SK-N-SH (cell line): ENCODE measurements at regions not wholly inside any gene's neighbourhood (a gene's known extent, or its start where the extent isn't known, plus 50 kb on each side); places are given as distances from the start of the nearest gene placed in this dataset.

ENCODE experiments used
- CTCF ChIA-PET: fragments of 300-600, 350-600 bp; formaldehyde crosslinking; extraction: SDS; loops from one replicate; lab custom pipeline; 2021; lab: Yijun Ruan, JAX
- POLR2A ChIA-PET: fragments of 350-600 bp; sonication (Branson Sonifier 250); formaldehyde crosslinking; extraction: SDS; loops from one replicate; lab custom pipeline; 2020; ENCODE audit warnings: antibody characterized with exemption, inconsistent platforms; lab: Yijun Ruan, JAX
- DNase-seq: peaks from one replicate; pipeline ENCODE4 v3.0.0; 2012
- H2AFZ ChIP-seq: fragments of 200-600 bp; sonication (generic); 2 replicates; pipeline ENCODE4 v1.8.1; 2016; ENCODE audit warnings: antibody characterized with exemption, mild to moderate bottlenecking, low read depth
- H3F3A ChIP-seq: fragments of 200-600 bp; sonication (generic); replicated peaks from 2 replicates; pipeline ENCODE3; 2016; ENCODE audit warnings: antibody characterized with exemption, mild to moderate bottlenecking; ENCODE audit not compliant: insufficient read depth
- H3K27ac ChIP-seq, 2 experiments: fragments of 200-500 bp in 1 of 2; fragments of 200-600 bp in 1 of 2; sonication (Bioruptor generic) in 1 of 2; sonication (generic), shearing (Covaris generic) in 1 of 2; 2 replicates each; pipeline versions ENCODE4 v1.5.1 to v1.6.1; 2014 to 2016; ENCODE audit warnings: low read depth in 2 of 2, inconsistent platforms in 1 of 2, low read length in 1 of 2, mild to moderate bottlenecking in 1 of 2, mixed read lengths in 1 of 2
- H3K27me3 ChIP-seq: fragments of 200-600 bp; sonication (generic), shearing (Covaris generic); 2 replicates; pipeline ENCODE4 v1.6.1; 2016; ENCODE audit warnings: mixed run types; ENCODE audit not compliant: insufficient read depth
- H3K36me3 ChIP-seq, 2 experiments: fragments of 200-500 bp in 1 of 2; fragments of 200-600 bp in 1 of 2; sonication (Bioruptor generic) in 1 of 2; sonication (generic) in 1 of 2; replicated peaks in 1 of 2; 2 replicates each; pipeline versions ENCODE3 to v1.5.1; 2014 to 2016; ENCODE audit warnings: low read length in 1 of 2, mild to moderate bottlenecking in 1 of 2; ENCODE audit not compliant: insufficient read depth in 2 of 2, control insufficient read depth in 1 of 2
- H3K4me1 ChIP-seq, 2 experiments: fragments of 200-500 bp in 1 of 2; fragments of 200-600 bp in 1 of 2; sonication (Bioruptor generic) in 1 of 2; sonication (generic), shearing (Covaris generic) in 1 of 2; 2 replicates each; pipeline versions ENCODE4 v1.5.1 to v1.6.1; 2014 to 2016; ENCODE audit warnings: low read depth in 1 of 2, low read length in 1 of 2, mixed run types in 1 of 2; ENCODE audit not compliant: insufficient read depth in 2 of 2, control insufficient read depth in 1 of 2
- H3K4me2 ChIP-seq: fragments of 200-600 bp; sonication (generic), shearing (Covaris generic); 2 replicates; pipeline ENCODE4 v1.6.1; 2017; ENCODE audit warnings: mixed run types
- H3K4me3 ChIP-seq, 2 experiments: fragments of 200-500 bp in 1 of 2; fragments of 200-600 bp in 1 of 2; sonication (Bioruptor generic) in 1 of 2; sonication (generic), shearing (Covaris generic) in 1 of 2; 2 replicates each; pipeline versions ENCODE4 v1.5.1 to v1.8.1; 2014 to 2016; ENCODE audit warnings: low read depth in 2 of 2, inconsistent platforms in 1 of 2, low read length in 1 of 2, mild to moderate bottlenecking in 1 of 2, mixed read lengths in 1 of 2, moderate library complexity in 1 of 2
- H3K79me2 ChIP-seq: fragments of 200-600 bp; sonication (generic); 2 replicates; pipeline ENCODE4 v1.8.1; 2017; ENCODE audit warnings: mild to moderate bottlenecking; ENCODE audit not compliant: insufficient read depth
- H3K9ac ChIP-seq: fragments of 200-600 bp; sonication (generic); 2 replicates; pipeline ENCODE4 v1.6.1; 2017; ENCODE audit warnings: mixed run types
- H3K9me2 ChIP-seq: fragments of 200-600 bp; sonication (generic); 2 replicates; pipeline ENCODE4 v1.6.1; 2017; ENCODE audit warnings: mixed run types
- H3K9me3 ChIP-seq: fragments of 200-600 bp; sonication (generic); 2 replicates; pipeline ENCODE4 v1.6.1; 2017; ENCODE audit warnings: mixed run types, mild to moderate bottlenecking, moderate library complexity
- H4K20me1 ChIP-seq: fragments of 200-600 bp; sonication (generic); 2 replicates; pipeline ENCODE4 v1.6.1; 2017; ENCODE audit warnings: mild to moderate bottlenecking, mixed run types; ENCODE audit not compliant: insufficient read depth
- EP300 ChIP-seq, 2 experiments: IDR thresholded peaks; 2 replicates each; pipeline versions ENCODE4 v1.4.0 to v1.6.1; 2012; ENCODE audit warnings: borderline replicate concordance in 1 of 2, low read depth in 1 of 2, low read length in 1 of 2
- EZH2phosphoT487 ChIP-seq: fragments of 200-600 bp; sonication (generic); IDR thresholded peaks from 2 replicates; pipeline ENCODE4 v1.6.1; 2017; ENCODE audit warnings: low read depth, mixed run types, mild to moderate bottlenecking, antibody characterized with exemption, moderate library complexity, borderline replicate concordance
- FOSL2 ChIP-seq: IDR thresholded peaks from 2 replicates; pipeline ENCODE4 v1.4.0; 2012; ENCODE audit warnings: low read depth, mild to moderate bottlenecking, moderate library complexity, borderline replicate concordance
- GATA2 ChIP-seq: sonication (generic); formaldehyde crosslinking; IDR thresholded peaks from 2 replicates; pipeline ENCODE4 v1.5.0; 2020; ENCODE audit warnings: mild to moderate bottlenecking, missing genetic modification reagents
- JUND ChIP-seq: IDR thresholded peaks from 2 replicates; pipeline ENCODE4 v1.4.0; 2012
- NFIC ChIP-seq: IDR thresholded peaks from 2 replicates; pipeline ENCODE4 v1.4.0; 2012; ENCODE audit warnings: borderline replicate concordance
- NRF1 ChIP-seq: IDR thresholded peaks from 2 replicates; pipeline ENCODE4 v1.6.1; 2012; ENCODE audit warnings: low read depth, mild to moderate bottlenecking, low read length
- RAD21 ChIP-seq: IDR thresholded peaks from 2 replicates; pipeline ENCODE4 v1.6.1; 2012; ENCODE audit warnings: mild to moderate bottlenecking, low read length
- RXRA ChIP-seq: IDR thresholded peaks from 2 replicates; pipeline ENCODE4 v1.4.0; 2012; ENCODE audit warnings: low read depth, mild to moderate bottlenecking, borderline replicate concordance
- SIN3A ChIP-seq: IDR thresholded peaks from 2 replicates; pipeline ENCODE4 v1.6.1; 2012; ENCODE audit warnings: low read depth, mild to moderate bottlenecking, low read length, moderate library complexity, borderline replicate concordance
- SMC3 ChIP-seq: IDR thresholded peaks from 2 replicates; pipeline ENCODE4 v1.6.1; 2012; ENCODE audit warnings: low read depth, low read length, improper control_type of control experiment
- TAF1 ChIP-seq: IDR thresholded peaks from 2 replicates; pipeline ENCODE4 v1.6.1; 2012; ENCODE audit warnings: low read depth, mild to moderate bottlenecking, low read length, moderate library complexity, borderline replicate concordance
- YY1 ChIP-seq: IDR thresholded peaks from 2 replicates; pipeline ENCODE4 v1.4.0; 2012; ENCODE audit warnings: low read depth, mild to moderate bottlenecking
- WGBS: methylation state at CpG from one replicate; pipeline ENCODE4 v1.1.6; 2017; ENCODE audit warnings: low lambda C conversion rate; 5-methylcytosine and 5-hydroxymethylcytosine counted together
- TF ChIP-seq, protein P1 (sequence below): IDR thresholded peaks from 2 replicates; pipeline ENCODE4 v1.4.0; 2012; ENCODE audit warnings: low read depth
- TF ChIP-seq, protein P2 (sequence below): IDR thresholded peaks from 2 replicates; pipeline ENCODE4 v1.4.0; 2012; ENCODE audit warnings: low read depth, borderline replicate concordance
- TF ChIP-seq, protein P3 (sequence below): IDR thresholded peaks from 2 replicates; pipeline ENCODE4 v1.4.0; 2012; ENCODE audit warnings: low read depth, borderline replicate concordance

DNA sequence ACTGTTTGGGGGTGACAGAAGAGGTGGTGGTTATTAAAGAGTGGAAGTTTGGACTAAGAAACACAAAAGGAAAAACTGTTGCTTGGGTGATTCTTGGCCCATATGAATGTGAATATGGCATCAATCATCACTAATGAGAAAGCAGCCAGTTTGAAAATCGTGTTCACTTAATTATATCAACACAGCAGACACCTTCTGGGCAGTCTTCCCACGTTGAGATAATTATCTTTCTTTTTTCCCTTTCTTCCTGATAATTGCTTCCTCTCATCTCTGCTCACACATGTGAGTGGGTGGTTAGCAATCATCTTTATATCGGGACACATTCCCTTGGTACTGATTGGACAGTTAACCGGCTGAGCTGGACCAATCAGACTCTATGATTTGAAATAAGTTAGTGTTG lies 539.7 kb downstream of the AACS start:
- Histone ChIP-seq H3K4me1 (no peaks in the 10 kb centered on the region), H3F3A (no peaks in the 10 kb centered on the region), H3K9ac (no peak overlapping the region), H3K9me2 (no peaks in the 10 kb centered on the region), H3K36me3 (no peaks in the 10 kb centered on the region), H3K9me3 (no peaks in the 10 kb centered on the region), H2AFZ (no peak overlapping the region), H4K20me1 (no peaks in the 10 kb centered on the region), H3K4me3 (no peak overlapping the region), H3K27ac (no peak overlapping the region), H3K27me3 (no peaks in the 10 kb centered on the region), H3K79me2 (no peaks in the 10 kb centered on the region), H3K4me2 (no peak overlapping the region)
- CTCF ChIA-PET: no interaction called here
- POLR2A ChIA-PET: no interaction called here
- DNase-seq: no peak
- WGBS: 7% methylated on average over 4 of the region's 4 CpGs
- TF ChIP-seq SMC3 (no peak), FOSL2 (no peak), RAD21 (no peak), NFIC (no peak), GATA2 (CRISPR knock-in tag) (no peak), TAF1 (no peak), YY1 (no peak), JUND (no peak)
- TF ChIP-seq, protein P1, sequence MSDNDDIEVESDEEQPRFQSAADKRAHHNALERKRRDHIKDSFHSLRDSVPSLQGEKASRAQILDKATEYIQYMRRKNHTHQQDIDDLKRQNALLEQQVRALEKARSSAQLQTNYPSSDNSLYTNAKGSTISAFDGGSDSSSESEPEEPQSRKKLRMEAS: no peak
- TF ChIP-seq, protein P2, sequence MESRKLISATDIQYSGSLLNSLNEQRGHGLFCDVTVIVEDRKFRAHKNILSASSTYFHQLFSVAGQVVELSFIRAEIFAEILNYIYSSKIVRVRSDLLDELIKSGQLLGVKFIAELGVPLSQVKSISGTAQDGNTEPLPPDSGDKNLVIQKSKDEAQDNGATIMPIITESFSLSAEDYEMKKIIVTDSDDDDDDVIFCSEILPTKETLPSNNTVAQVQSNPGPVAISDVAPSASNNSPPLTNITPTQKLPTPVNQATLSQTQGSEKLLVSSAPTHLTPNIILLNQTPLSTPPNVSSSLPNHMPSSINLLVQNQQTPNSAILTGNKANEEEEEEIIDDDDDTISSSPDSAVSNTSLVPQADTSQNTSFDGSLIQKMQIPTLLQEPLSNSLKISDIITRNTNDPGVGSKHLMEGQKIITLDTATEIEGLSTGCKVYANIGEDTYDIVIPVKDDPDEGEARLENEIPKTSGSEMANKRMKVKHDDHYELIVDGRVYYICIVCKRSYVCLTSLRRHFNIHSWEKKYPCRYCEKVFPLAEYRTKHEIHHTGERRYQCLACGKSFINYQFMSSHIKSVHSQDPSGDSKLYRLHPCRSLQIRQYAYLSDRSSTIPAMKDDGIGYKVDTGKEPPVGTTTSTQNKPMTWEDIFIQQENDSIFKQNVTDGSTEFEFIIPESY: no peak
- TF ChIP-seq, protein P3, sequence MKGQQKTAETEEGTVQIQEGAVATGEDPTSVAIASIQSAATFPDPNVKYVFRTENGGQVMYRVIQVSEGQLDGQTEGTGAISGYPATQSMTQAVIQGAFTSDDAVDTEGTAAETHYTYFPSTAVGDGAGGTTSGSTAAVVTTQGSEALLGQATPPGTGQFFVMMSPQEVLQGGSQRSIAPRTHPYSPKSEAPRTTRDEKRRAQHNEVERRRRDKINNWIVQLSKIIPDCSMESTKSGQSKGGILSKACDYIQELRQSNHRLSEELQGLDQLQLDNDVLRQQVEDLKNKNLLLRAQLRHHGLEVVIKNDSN: no peak

DNA sequence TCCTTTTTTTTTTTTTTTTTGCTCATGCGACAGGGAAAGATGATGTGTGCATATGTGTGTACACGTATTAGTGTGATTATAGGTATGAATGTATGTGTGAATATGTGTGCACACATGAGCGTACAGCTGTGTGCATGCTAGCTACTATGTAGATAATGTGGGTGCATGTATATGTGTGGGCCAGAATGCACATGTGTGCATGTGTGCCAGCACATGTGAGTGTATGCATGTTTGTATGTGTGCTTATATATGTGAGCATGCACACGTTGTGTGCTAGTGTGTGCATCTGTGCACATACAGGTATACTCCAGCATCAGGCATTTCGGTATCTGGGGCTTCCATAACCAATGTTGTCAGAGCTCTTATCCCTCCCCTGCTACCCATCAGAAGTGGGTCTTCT lies 541.1 kb downstream of the AACS start:
- Histone ChIP-seq H3K27ac (no peak overlapping the region), H3K9ac (no peak overlapping the region), H3F3A (no peaks in the 10 kb centered on the region), H3K4me1 (no peaks in the 10 kb centered on the region), H4K20me1 (no peaks in the 10 kb centered on the region), H3K9me3 (no peaks in the 10 kb centered on the region), H3K36me3 (no peaks in the 10 kb centered on the region), H3K79me2 (no peaks in the 10 kb centered on the region), H3K4me2 (no peak overlapping the region), H3K27me3 (no peaks in the 10 kb centered on the region), H3K9me2 (no peaks in the 10 kb centered on the region), H2AFZ (no peak overlapping the region), H3K4me3 (no peak overlapping the region)
- no peak for TF ChIP-seq SMC3
- TF ChIP-seq RXRA: no peak
- TF ChIP-seq EZH2phosphoT487: no peak
- TF ChIP-seq SIN3A: no peak
- TF ChIP-seq EP300 (IDR thresholded peaks at IDR 0.05; ENCODE audit: borderline replicate concordance in 1 of 2, low read depth in 1 of 2, low read length in 1 of 2): no peak
- no peak for TF ChIP-seq NRF1
- TF ChIP-seq NFIC: no peak
- POLR2A ChIA-PET: no interaction called here
- DNase-seq: no peak
- WGBS: 13% methylated on average over 5 of the region's 5 CpGs
- CTCF ChIA-PET: no interaction called here
